BLaER1 treated with 17β-estradiol and CSF1 and Interleukin-3, amounts not matched to agents 10 nM and 100 nM (cell line): ENCODE measurements at regions not wholly inside any gene's neighbourhood (a gene's known extent, or its start where the extent isn't known, plus 50 kb on each side); places are given as distances from the start of the nearest gene placed in this dataset.

Experiments used
- H3K27ac ChIP-seq, 11 experiments: shearing (Covaris generic); formaldehyde crosslinking; 2 replicates each; pipeline ENCODE4 v1.8.1; 2022
- H3K27me3 ChIP-seq, 11 experiments: shearing (Covaris generic); formaldehyde crosslinking; 2 replicates each; pipeline ENCODE4 v1.8.1; 2022
- H3K36me3 ChIP-seq, 11 experiments: shearing (Covaris generic); formaldehyde crosslinking; 2 replicates each; pipeline ENCODE4 v1.8.1; 2022
- H3K4me1 ChIP-seq, 10 experiments: shearing (Covaris generic); formaldehyde crosslinking; 2 replicates each; pipeline ENCODE4 v1.8.1; 2022
- H3K4me2 ChIP-seq, 11 experiments: shearing (Covaris generic); formaldehyde crosslinking; 2 replicates each; pipeline ENCODE4 v1.8.1; 2022
- H3K4me3 ChIP-seq, 10 experiments: shearing (Covaris generic); formaldehyde crosslinking; 2 replicates each; pipeline ENCODE4 v1.8.1; 2022
- H3K9ac ChIP-seq, 11 experiments: shearing (Covaris generic); formaldehyde crosslinking; 2 replicates each; pipeline ENCODE4 v1.8.1; 2022
- H3K9me3 ChIP-seq, 11 experiments: shearing (Covaris generic); formaldehyde crosslinking; replicated peaks in 1 of 11; 2 replicates each; pipeline ENCODE4 v1.8.1; 2022
- H4K20me1 ChIP-seq, 11 experiments: shearing (Covaris generic); formaldehyde crosslinking; 2 replicates each; pipeline ENCODE4 v1.8.1; 2022
- Cebpa-rat ChIP-seq, 11 experiments: shearing (Covaris generic); IDR thresholded peaks; 2 replicates each; pipeline ENCODE4 v1.8.1; 2022

- Histone ChIP-seq H3K27ac (no peak overlapping the region), H3K27me3 (no peaks in the 10 kb centered on the region), H3K9ac (no peak overlapping the region), H3K4me1 (no peaks in the 10 kb centered on the region), H4K20me1 (no peaks in the 10 kb centered on the region), H3K4me3 (no peak overlapping the region), H3K36me3 (no peaks in the 10 kb centered on the region), H3K9me3 (no peaks in the 10 kb centered on the region), H3K4me2 (no peak overlapping the region)
- TF ChIP-seq Cebpa-rat (IDR thresholded peaks at IDR 0.05): no peak
Observed at GRCh38 chr4:23717528-23718248, 172.2 kb downstream of the PPARGC1A start.

- Histone ChIP-seq H3K9ac (no peak overlapping the region), H3K4me2 (no peak overlapping the region), H3K36me3 (no peaks in the 10 kb centered on the region), H3K4me3 (no peak overlapping the region), H4K20me1 (no peaks in the 10 kb centered on the region), H3K9me3 (no peaks in the 10 kb centered on the region), H3K27me3 (no peaks in the 10 kb centered on the region), H3K4me1 (no peaks in the 10 kb centered on the region), H3K27ac (no peak overlapping the region)
- no peak for TF ChIP-seq Cebpa-rat (IDR thresholded peaks at IDR 0.05)
Observed at GRCh38 chr4:23710298-23710697, 179.5 kb downstream of the PPARGC1A start.

GRCh38 chr4:23707652-23708026, 182.2 kb downstream of the PPARGC1A start:
- Histone ChIP-seq H3K9me3 (no peaks in the 10 kb centered on the region; a peak in 1 of 22 replicates), H3K27ac (no peak overlapping the region), H3K4me1 (peaks cover 0 to 5% (median 0%) of the 10 kb centered on the region in 10 experiments; a peak in 1 of 20 replicates), H3K4me2 (no peak overlapping the region), H3K27me3 (no peaks in the 10 kb centered on the region), H3K36me3 (no peaks in the 10 kb centered on the region), H3K4me3 (no peak overlapping the region), H4K20me1 (no peaks in the 10 kb centered on the region), H3K9ac (no peak overlapping the region)
- no peak for TF ChIP-seq Cebpa-rat (IDR thresholded peaks at IDR 0.05)

GRCh38 chr4:23706972-23707651, 182.7 kb downstream of the PPARGC1A start:
- Histone ChIP-seq H3K4me2 (no peak overlapping the region), H3K9ac (no peak overlapping the region), H3K9me3 (no peaks in the 10 kb centered on the region; a peak in 1 of 22 replicates), H3K36me3 (no peaks in the 10 kb centered on the region), H3K4me3 (no peak overlapping the region), H3K27me3 (no peaks in the 10 kb centered on the region), H3K27ac (no peak overlapping the region), H3K4me1 (peaks cover 0 to 5% (median 0%) of the 10 kb centered on the region in 10 experiments; a peak in 1 of 20 replicates), H4K20me1 (no peaks in the 10 kb centered on the region)
- no peak for TF ChIP-seq Cebpa-rat (IDR thresholded peaks at IDR 0.05)

GRCh38 chr4:23700197-23700596, 189.7 kb downstream of the PPARGC1A start:
- Histone ChIP-seq H3K27me3 (no peaks in the 10 kb centered on the region), H3K4me2 (no peak overlapping the region), H3K4me1 (peaks cover 0 to 5% (median 0%) of the 10 kb centered on the region in 10 experiments; a peak in 1 of 20 replicates), H3K9me3 (no peaks in the 10 kb centered on the region; a peak in 1 of 22 replicates), H3K36me3 (no peaks in the 10 kb centered on the region), H4K20me1 (no peaks in the 10 kb centered on the region), H3K4me3 (no peak overlapping the region), H3K27ac (no peak overlapping the region), H3K9ac (no peak overlapping the region)
- TF ChIP-seq Cebpa-rat (IDR thresholded peaks at IDR 0.05): no peak

- Histone ChIP-seq H4K20me1 (no peaks in the 10 kb centered on the region), H3K36me3 (no peaks in the 10 kb centered on the region), H3K9ac (no peak overlapping the region), H3K27me3 (no peaks in the 10 kb centered on the region), H3K4me2 (no peak overlapping the region), H3K4me1 (no peaks in the 10 kb centered on the region), H3K27ac (no peak overlapping the region), H3K9me3 (no peaks in the 10 kb centered on the region), H3K4me3 (no peak overlapping the region)
- TF ChIP-seq Cebpa-rat (IDR thresholded peaks at IDR 0.05): no peak
Observed at GRCh38 chr4:23697722-23698121, 192.1 kb downstream of the PPARGC1A start.

GRCh38 chr4:23697001-23697528, 192.8 kb downstream of the PPARGC1A start:
- no peak for TF ChIP-seq Cebpa-rat (IDR thresholded peaks at IDR 0.05)
- Histone ChIP-seq H3K4me1 (no peaks in the 10 kb centered on the region), H4K20me1 (no peaks in the 10 kb centered on the region), H3K9me3 (no peaks in the 10 kb centered on the region), H3K36me3 (no peaks in the 10 kb centered on the region), H3K9ac (no peak overlapping the region), H3K4me2 (no peak overlapping the region), H3K27me3 (no peaks in the 10 kb centered on the region), H3K4me3 (no peak overlapping the region), H3K27ac (no peak overlapping the region)

- Histone ChIP-seq H3K4me3 (no peak overlapping the region), H3K4me2 (no peak overlapping the region), H4K20me1 (no peaks in the 10 kb centered on the region), H3K9ac (no peak overlapping the region), H3K4me1 (no peaks in the 10 kb centered on the region), H3K9me3 (peaks cover 16 to 33% (median 23%) of the 10 kb centered on the region in 11 experiments), H3K27me3 (no peaks in the 10 kb centered on the region), H3K27ac (no peak overlapping the region), H3K36me3 (no peaks in the 10 kb centered on the region)
- TF ChIP-seq Cebpa-rat (IDR thresholded peaks at IDR 0.05): no peak
Observed at GRCh38 chr4:23686169-23686897, 203.5 kb downstream of the PPARGC1A start.

- Histone ChIP-seq H3K4me3 (no peak overlapping the region), H3K27ac (no peak overlapping the region), H4K20me1 (no peaks in the 10 kb centered on the region), H3K36me3 (no peaks in the 10 kb centered on the region), H3K9me3 (peaks cover 16 to 25% (median 22%) of the 10 kb centered on the region in 11 experiments), H3K4me1 (no peaks in the 10 kb centered on the region), H3K9ac (no peak overlapping the region), H3K4me2 (no peak overlapping the region), H3K27me3 (no peaks in the 10 kb centered on the region)
- TF ChIP-seq Cebpa-rat (IDR thresholded peaks at IDR 0.05): no peak
Observed at GRCh38 chr4:23685471-23685870, 204.4 kb downstream of the PPARGC1A start.
